NB4 (cell line): ENCODE measurements at regions not wholly inside any gene's neighbourhood (a gene's known extent, or its start where the extent isn't known, plus 50 kb on each side); places are given as distances from the start of the nearest gene placed in this dataset.

ENCODE experiments used
- DNase-seq: peaks from one replicate; pipeline ENCODE4 v3.0.0; 2010; ENCODE audit warnings: low read depth
- H3K4me3 ChIP-seq: one replicate; pipeline ENCODE4 v1.5.1; 2011; ENCODE audit warnings: mild to moderate bottlenecking, low read depth, low read length, moderate library complexity
- CTCF ChIP-seq: IDR thresholded peaks from one replicate; pipeline ENCODE4 v1.5.1; 2012; ENCODE audit warnings: low read depth, low read length
- MAX ChIP-seq: IDR thresholded peaks from 2 replicates; pipeline ENCODE4 v1.6.1; 2011; ENCODE audit warnings: low read depth, low read length
- MYC ChIP-seq: IDR thresholded peaks from 2 replicates; pipeline ENCODE4 v1.6.1; 2011; ENCODE audit warnings: low read depth, low read length
- POLR2A ChIP-seq: IDR thresholded peaks from 2 replicates; pipeline ENCODE4 v1.6.1; 2011; ENCODE audit warnings: mild to moderate bottlenecking; ENCODE audit not compliant: insufficient read length; ENCODE audit errors: extremely low read depth

GRCh38 chr7:115678086-115678982 lies 352.2 kb downstream of the TFEC start:
- TF ChIP-seq MAX (no peak), POLR2A (no peak), MYC (no peak), CTCF (no peak)
- no peak for DNase-seq
- H3K4me3 ChIP-seq, result no peak overlapping the region

GRCh38 chr7:115676707-115677106 lies 353.9 kb downstream of the TFEC start:
- no peak overlapping the region for H3K4me3 ChIP-seq
- no peak for DNase-seq
- TF ChIP-seq MAX (no peak), MYC (no peak), CTCF (no peak), POLR2A (no peak)

GRCh38 chr7:115676080-115676479 lies 354.5 kb downstream of the TFEC start:
- peak; percentile 20 for DNase-seq
- no peak for TF ChIP-seq POLR2A
- no peak for TF ChIP-seq MAX
- TF ChIP-seq CTCF, result no peak
- no peak for TF ChIP-seq MYC
- no peak overlapping the region for H3K4me3 ChIP-seq

- no peak for TF ChIP-seq POLR2A
- TF ChIP-seq CTCF, result no peak
- no peak for TF ChIP-seq MYC
- no peak for DNase-seq
- no peak overlapping the region for H3K4me3 ChIP-seq
These were observed 356.0 kb downstream of the TFEC start for GRCh38 chr7:115674467-115675024.

GRCh38 chr7:115672024-115672423 lies 358.5 kb downstream of the TFEC start:
- H3K4me3 ChIP-seq, result no peak overlapping the region
- TF ChIP-seq MAX, result no peak
- TF ChIP-seq CTCF, result no peak
- no peak for TF ChIP-seq POLR2A
- TF ChIP-seq MYC, result no peak
- no peak for DNase-seq
